GM12878 (cell line): ENCODE measurements at regions not wholly inside any gene's neighbourhood (a gene's known extent, or its start where the extent isn't known, plus 50 kb on each side); places are given as distances from the start of the nearest gene placed in this dataset.

Experiments
- ATAC-seq: fragments of 200-7000 bp; cut with Tn5 transposase; 3 replicates; pipeline ENCODE4 v1.9.1; 2020; ENCODE audit warnings: mild to moderate bottlenecking, moderate library complexity
- BruUV-seq: library from RNA; stranded (reverse); fragments of 400-500 nt; replicated peaks from 2 replicates; lab custom pipeline; 2021; lab: Mats Ljungman, UMichigan
- CTCF ChIA-PET: fragments of 300-600 bp; sonication (Branson Sonifier 250); formaldehyde crosslinking; extraction: SDS; loops from one replicate; lab custom pipeline; 2021; ENCODE audit warnings: inconsistent platforms; lab: Yijun Ruan, JAX
- POLR2A ChIA-PET: fragments of 350-600 bp; formaldehyde crosslinking; extraction: SDS; loops from one replicate; lab custom pipeline; 2021; ENCODE audit warnings: inconsistent platforms; lab: Charles Lee
- RAD21 ChIA-PET: fragments of 300-600 bp; sonication (Branson Sonifier 250); formaldehyde crosslinking; loops from one replicate; lab custom pipeline; 2023; ENCODE audit warnings: antibody characterized with exemption; ENCODE audit not compliant: unreplicated experiment; lab: Charles Lee
- SMC1A ChIA-PET: fragments of 300-600 bp; sonication (Branson Sonifier 250); formaldehyde crosslinking; loops from one replicate; lab custom pipeline; 2023; ENCODE audit not compliant: unreplicated experiment, uncharacterized antibody; lab: Charles Lee
- DNase-seq: peaks from one replicate; pipeline ENCODE4 v3.0.0-alpha.2; 2011; ENCODE audit warnings: low read depth, low spot score
- FAIRE-seq: peaks from 3 replicates; lab custom pipeline; 2011; peaks lifted over from hg19 to GRCh38; lab: Jason Lieb, UNC
- H2AFZ ChIP-seq: 2 replicates; pipeline ENCODE4 v1.6.0; 2011; ENCODE audit warnings: low read depth, low read length, control low read depth; ENCODE audit not compliant: control insufficient read depth
- H3K27ac ChIP-seq: 2 replicates; pipeline ENCODE4 v1.5.1; 2011; ENCODE audit warnings: control low read depth; ENCODE audit not compliant: control insufficient read depth, insufficient read depth
- H3K27me3 ChIP-seq, 2 experiments: replicated peaks in 1 of 2; 2 replicates each; pipeline versions ENCODE4 v1.6.0 to v1.6.1; 2011; ENCODE audit warnings: low read length in 1 of 2; ENCODE audit not compliant: control insufficient read depth in 2 of 2, insufficient read depth in 2 of 2
- H3K36me3 ChIP-seq, 2 experiments: 2 replicates each; pipeline ENCODE4 v1.5.1; 2011; ENCODE audit warnings: low read length in 1 of 2; ENCODE audit not compliant: control insufficient read depth in 2 of 2, insufficient read depth in 2 of 2
- H3K4me1 ChIP-seq: 2 replicates; pipeline ENCODE4 v1.6.1; 2011; ENCODE audit warnings: mild to moderate bottlenecking, low read length, moderate library complexity, mixed read lengths; ENCODE audit not compliant: control insufficient read depth, insufficient read depth
- H3K4me2 ChIP-seq: 2 replicates; pipeline ENCODE4 v1.6.0; 2011; ENCODE audit warnings: control low read depth; ENCODE audit not compliant: control insufficient read depth, insufficient read depth
- H3K4me3 ChIP-seq: fragments of 200-600 bp; sonication (generic); 2 replicates; pipeline ENCODE4 v1.5.1; 2016
- H3K79me2 ChIP-seq: 2 replicates; pipeline ENCODE4 v1.6.0; 2011; ENCODE audit warnings: low read length; ENCODE audit not compliant: control insufficient read depth, insufficient read depth
- H3K9ac ChIP-seq: 2 replicates; pipeline ENCODE4 v1.8.0; 2011; ENCODE audit warnings: low read length, control low read depth, mixed read lengths; ENCODE audit not compliant: control insufficient read depth, insufficient read depth
- H3K9me3 ChIP-seq: replicated peaks from 3 replicates; pipeline ENCODE4 v1.5.1; 2011; ENCODE audit warnings: mild to moderate bottlenecking, low read length; ENCODE audit not compliant: control insufficient read depth, insufficient read depth
- H4K20me1 ChIP-seq: 2 replicates; pipeline ENCODE4 v1.6.0; 2011; ENCODE audit not compliant: control insufficient read depth, insufficient read depth
- EED ChIP-seq: sonication (generic); IDR thresholded peaks from 2 replicates; pipeline ENCODE4 v1.6.1; 2016; ENCODE audit warnings: antibody characterized with exemption, low read depth
- GATAD2B ChIP-seq: fragments of 450-650 bp; conservative IDR thresholded peaks from 2 replicates; pipeline ENCODE4 v1.6.1; 2017; ENCODE audit warnings: low read depth, mild to moderate bottlenecking, moderate library complexity
- LARP7 ChIP-seq: fragments of 450-650 bp; IDR thresholded peaks from 2 replicates; pipeline ENCODE4 v1.6.1; 2017; ENCODE audit warnings: mild to moderate bottlenecking
- MAX ChIP-seq: IDR thresholded peaks from 2 replicates; pipeline ENCODE4 v1.6.1; 2012; ENCODE audit warnings: low read depth, low read length, improper control_type of control experiment
- MEF2B ChIP-seq: fragments of 450-650 bp; IDR thresholded peaks from 2 replicates; pipeline ENCODE4 v1.6.1; 2018; ENCODE audit warnings: mild to moderate bottlenecking, moderate library complexity; ENCODE audit not compliant: partially characterized antibody, poor library complexity, severe bottlenecking
- MYC ChIP-seq: IDR thresholded peaks from 2 replicates; pipeline ENCODE4 v1.6.1; 2011; ENCODE audit warnings: mild to moderate bottlenecking, low read length, moderate library complexity, inconsistent platforms; ENCODE audit not compliant: insufficient read depth, insufficient replicate concordance, insufficient read length, severe bottlenecking
- NFYA ChIP-seq: IDR thresholded peaks from 2 replicates; pipeline ENCODE4 v1.6.1; 2011; ENCODE audit warnings: low read depth, mild to moderate bottlenecking, low read length, improper control_type of control experiment, borderline replicate concordance
- NR2C1 ChIP-seq: fragments of 450-650 bp; IDR thresholded peaks from 2 replicates; pipeline ENCODE4 v1.6.1; 2017; ENCODE audit warnings: antibody characterized with exemption, mild to moderate bottlenecking, moderate library complexity
- POLR2AphosphoS5 ChIP-seq: IDR thresholded peaks from 2 replicates; pipeline ENCODE4 v1.6.1; 2011; ENCODE audit warnings: mild to moderate bottlenecking, low read length, inconsistent platforms
- RUNX3 ChIP-seq: IDR thresholded peaks from 2 replicates; pipeline ENCODE4 v1.6.1; 2012; ENCODE audit warnings: low read length, inconsistent platforms
- SIX5 ChIP-seq: IDR thresholded peaks from 2 replicates; pipeline ENCODE4 v1.6.1; 2011; ENCODE audit warnings: mild to moderate bottlenecking, low read depth, low read length, moderate library complexity; ENCODE audit not compliant: severe bottlenecking
- SRF ChIP-seq, 2 experiments: IDR thresholded peaks; 2 replicates each; pipeline ENCODE4 v1.6.1; 2011; ENCODE audit warnings: low read depth in 2 of 2, low read length in 2 of 2, mild to moderate bottlenecking in 1 of 2, moderate library complexity in 1 of 2
- SUZ12 ChIP-seq: fragments of 200-600 bp; sonication (generic); IDR thresholded peaks from one replicate; pipeline ENCODE4 v1.6.1; 2018; ENCODE audit warnings: antibody characterized with exemption, mild to moderate bottlenecking; ENCODE audit not compliant: unreplicated experiment
- ZNF217 ChIP-seq: fragments of 450-650 bp; IDR thresholded peaks from 2 replicates; pipeline ENCODE4 v1.6.1; 2017; ENCODE audit warnings: antibody characterized with exemption, mild to moderate bottlenecking
- WGBS: methylation state at CpG from one replicate; pipeline ENCODE4 v1.1.6; 2016; ENCODE audit warnings: low lambda C conversion rate; ENCODE audit not compliant: insufficient replicate concordance, insufficient coverage; ENCODE audit errors: missing lambda C conversion rate; 5-methylcytosine and 5-hydroxymethylcytosine counted together
- in situ Hi-C: fragments of 300-500 bp; cut with MboI; formaldehyde crosslinking; loops from 9 replicates; pipeline ENCODE4 v1.14.3; 2018; ENCODE audit warnings: mixed read lengths
- intact Hi-C: fragments of 100-400 bp; cut with micrococcal nuclease; formaldehyde crosslinking; loops from one replicate; pipeline ENCODE4 v1.14.2; 2022; ENCODE audit not compliant: unreplicated experiment

- CTCF ChIA-PET = no interaction called here
- SMC1A ChIA-PET = no interaction called here
- peak; percentile 69 for ATAC-seq
- no peaks in the 10 kb centered on the region for H3K9me3 ChIP-seq
- peak overlapping the region; percentile 10; the same call in 1 of the 2 replicates for H2AFZ ChIP-seq
- no peaks in the 10 kb centered on the region for H3K79me2 ChIP-seq
- no peaks in the 10 kb centered on the region for H3K36me3 ChIP-seq
- no peak overlapping the region for H3K9ac ChIP-seq
- RAD21 ChIA-PET = no interaction called here
- H4K20me1 ChIP-seq = no peaks in the 10 kb centered on the region
- no peak for FAIRE-seq
- 22% methylated on average over 8 of the region's 8 CpGs for WGBS
- H3K4me2 ChIP-seq = no peak overlapping the region; the same call in 1 of the 2 replicates
- DNase-seq = no peak
- H3K27me3 ChIP-seq = no peaks in the 10 kb centered on the region
- in situ Hi-C loops = no loop called here
- no TSS peak for BruUV-seq
- no peak overlapping the region for H3K4me3 ChIP-seq
- POLR2A ChIA-PET = no interaction called here
- intact Hi-C loops = no loop called here
- H3K4me1 ChIP-seq = no peaks in the 10 kb centered on the region
- no peak overlapping the region for H3K27ac ChIP-seq
- TF ChIP-seq LARP7 (no peak), NR2C1 (no peak), ZNF217 (no peak), MYC (no peak), SRF (IDR thresholded peaks at IDR 0.05; ENCODE audit: low read depth in 2 of 2, low read length in 2 of 2) (no peak), SIX5 (no peak), NFYA (no peak), SUZ12 (no peak), MEF2B (no peak), POLR2AphosphoS5 (no peak), EED (no peak), GATAD2B (no peak), RUNX3 (no peak), MAX (no peak)
Observed at GRCh38 chr5:17020678-17021601, 84.9 kb upstream of the MYO10 start.
